Epithelial cell of proximal tubule (primary cell): ENCODE measurements at regions not wholly inside any gene's neighbourhood (a gene's known extent, or its start where the extent isn't known, plus 50 kb on each side); places are given as distances from the start of the nearest gene placed in this dataset.

Experiments used
- DNase-seq: peaks from one replicate; pipeline ENCODE4 v3.0.0-alpha.2; 2011; ENCODE audit warnings: low read depth
- H3K4me3 ChIP-seq: 2 replicates; pipeline ENCODE4 v1.5.1; 2011; ENCODE audit warnings: low read depth, mild to moderate bottlenecking, low read length
- TF ChIP-seq, protein P1 (sequence below): conservative IDR thresholded peaks from 2 replicates; pipeline ENCODE4 v1.5.1; 2012; ENCODE audit warnings: low read depth, mild to moderate bottlenecking, low read length

DNA sequence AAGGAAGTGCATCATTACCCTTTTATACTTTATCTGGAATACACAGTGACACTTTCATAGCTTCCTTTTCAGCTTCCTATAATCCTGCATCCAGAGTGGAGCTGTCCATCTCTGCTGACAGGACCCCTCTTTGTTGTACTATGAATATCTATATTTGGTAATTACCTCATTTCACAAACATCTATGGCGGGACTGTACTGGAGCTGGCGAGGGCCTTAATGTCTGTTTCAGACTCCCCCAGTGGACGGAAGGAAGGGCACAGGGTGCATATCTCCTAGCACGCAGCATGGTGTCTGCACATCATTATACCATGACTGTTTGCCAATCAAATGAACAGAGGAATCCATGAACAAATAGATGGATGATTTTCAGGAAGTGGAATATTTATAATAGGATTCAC is 142.3 kb downstream of the SOX11 start:
- TF ChIP-seq, protein P1, sequence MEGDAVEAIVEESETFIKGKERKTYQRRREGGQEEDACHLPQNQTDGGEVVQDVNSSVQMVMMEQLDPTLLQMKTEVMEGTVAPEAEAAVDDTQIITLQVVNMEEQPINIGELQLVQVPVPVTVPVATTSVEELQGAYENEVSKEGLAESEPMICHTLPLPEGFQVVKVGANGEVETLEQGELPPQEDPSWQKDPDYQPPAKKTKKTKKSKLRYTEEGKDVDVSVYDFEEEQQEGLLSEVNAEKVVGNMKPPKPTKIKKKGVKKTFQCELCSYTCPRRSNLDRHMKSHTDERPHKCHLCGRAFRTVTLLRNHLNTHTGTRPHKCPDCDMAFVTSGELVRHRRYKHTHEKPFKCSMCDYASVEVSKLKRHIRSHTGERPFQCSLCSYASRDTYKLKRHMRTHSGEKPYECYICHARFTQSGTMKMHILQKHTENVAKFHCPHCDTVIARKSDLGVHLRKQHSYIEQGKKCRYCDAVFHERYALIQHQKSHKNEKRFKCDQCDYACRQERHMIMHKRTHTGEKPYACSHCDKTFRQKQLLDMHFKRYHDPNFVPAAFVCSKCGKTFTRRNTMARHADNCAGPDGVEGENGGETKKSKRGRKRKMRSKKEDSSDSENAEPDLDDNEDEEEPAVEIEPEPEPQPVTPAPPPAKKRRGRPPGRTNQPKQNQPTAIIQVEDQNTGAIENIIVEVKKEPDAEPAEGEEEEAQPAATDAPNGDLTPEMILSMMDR: no peak
- H3K4me3 ChIP-seq: no peak overlapping the region
- no peak for DNase-seq

- no peak overlapping the region for H3K4me3 ChIP-seq
- DNase-seq: no peak
- TF ChIP-seq, protein P1: no peak
Observed at GRCh38 chr2:5839550-5839949, 147.4 kb downstream of the SOX11 start.

- H3K4me3 ChIP-seq: no peak overlapping the region
- DNase-seq: no peak
- TF ChIP-seq, protein P1: no peak
Observed at GRCh38 chr2:5841126-5841525, 148.9 kb downstream of the SOX11 start.

- no peak overlapping the region for H3K4me3 ChIP-seq
- TF ChIP-seq, protein P1: no peak
- DNase-seq: no peak
Observed at GRCh38 chr2:5842326-5842725, 150.1 kb downstream of the SOX11 start.

DNA sequence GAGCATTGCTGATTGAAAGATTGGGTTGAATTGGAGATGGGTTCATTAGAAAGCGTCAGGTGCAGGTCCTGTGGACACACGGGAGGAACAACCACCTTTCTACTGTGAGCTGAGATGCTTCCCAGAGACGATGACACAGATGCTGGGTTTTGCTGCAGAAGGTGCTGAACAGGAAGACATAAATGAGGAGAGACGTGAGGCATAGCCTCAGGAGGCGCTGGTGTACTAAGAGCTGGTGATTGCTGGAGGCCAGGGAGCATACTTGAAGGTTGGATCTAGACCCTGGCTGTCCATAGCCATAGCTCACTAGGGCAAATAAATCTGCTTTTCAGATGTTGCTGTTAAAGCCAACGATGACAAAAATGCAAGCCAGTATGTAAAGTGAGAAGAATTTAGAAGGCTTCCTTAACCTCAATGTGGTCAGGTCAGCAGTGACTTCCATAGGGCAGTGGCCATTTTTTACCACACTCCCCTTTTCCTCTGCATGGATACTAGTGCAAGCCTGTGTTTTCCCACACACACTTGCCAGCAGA is 153.7 kb downstream of the SOX11 start:
- TF ChIP-seq, protein P1: no peak
- no peak overlapping the region for H3K4me3 ChIP-seq
- no peak for DNase-seq

DNA sequence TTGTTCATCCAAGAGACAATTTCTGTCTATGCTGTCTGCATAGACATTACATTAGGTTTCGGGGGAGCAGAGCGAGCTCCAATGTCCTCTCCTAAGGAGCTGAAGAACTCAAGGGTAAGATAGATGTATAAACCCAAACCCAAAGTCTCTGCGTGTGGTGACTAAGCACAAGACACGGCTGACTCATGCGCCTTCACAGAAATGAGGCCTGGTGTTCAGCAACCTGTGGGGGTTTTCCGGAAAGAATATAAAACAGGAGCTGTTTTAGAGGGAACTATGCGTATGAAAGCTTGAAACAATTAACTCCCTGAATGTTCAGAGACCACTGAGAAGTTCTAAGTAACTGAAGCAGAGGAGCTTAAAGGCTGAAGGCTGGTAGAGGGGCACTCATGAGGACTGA is 154.7 kb downstream of the SOX11 start:
- no peak overlapping the region for H3K4me3 ChIP-seq
- DNase-seq: no peak
- TF ChIP-seq, protein P1: no peak

GRCh38 chr2:5849562-5849961 is 157.4 kb downstream of the SOX11 start:
- TF ChIP-seq, protein P1: no peak
- no peak for DNase-seq
- H3K4me3 ChIP-seq: no peak overlapping the region
